ENCODE measurements at regions not wholly inside any gene's neighbourhood (a gene's known extent, or its start where the extent isn't known, plus 50 kb on each side); places are given as distances from the start of the nearest gene placed in this dataset.

GRCh38 chr9:115213818-115214334 is 95.9 kb upstream of the TNC start:
- TF ChIP-seq, protein P1, sequence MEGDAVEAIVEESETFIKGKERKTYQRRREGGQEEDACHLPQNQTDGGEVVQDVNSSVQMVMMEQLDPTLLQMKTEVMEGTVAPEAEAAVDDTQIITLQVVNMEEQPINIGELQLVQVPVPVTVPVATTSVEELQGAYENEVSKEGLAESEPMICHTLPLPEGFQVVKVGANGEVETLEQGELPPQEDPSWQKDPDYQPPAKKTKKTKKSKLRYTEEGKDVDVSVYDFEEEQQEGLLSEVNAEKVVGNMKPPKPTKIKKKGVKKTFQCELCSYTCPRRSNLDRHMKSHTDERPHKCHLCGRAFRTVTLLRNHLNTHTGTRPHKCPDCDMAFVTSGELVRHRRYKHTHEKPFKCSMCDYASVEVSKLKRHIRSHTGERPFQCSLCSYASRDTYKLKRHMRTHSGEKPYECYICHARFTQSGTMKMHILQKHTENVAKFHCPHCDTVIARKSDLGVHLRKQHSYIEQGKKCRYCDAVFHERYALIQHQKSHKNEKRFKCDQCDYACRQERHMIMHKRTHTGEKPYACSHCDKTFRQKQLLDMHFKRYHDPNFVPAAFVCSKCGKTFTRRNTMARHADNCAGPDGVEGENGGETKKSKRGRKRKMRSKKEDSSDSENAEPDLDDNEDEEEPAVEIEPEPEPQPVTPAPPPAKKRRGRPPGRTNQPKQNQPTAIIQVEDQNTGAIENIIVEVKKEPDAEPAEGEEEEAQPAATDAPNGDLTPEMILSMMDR (IDR thresholded peaks at IDR 0.05; ENCODE audit: low read depth, low read length, missing control alignments), result no peak
- DNase-seq (ENCODE audit: extremely low read depth, low read depth), result peak; percentile 77
- H3K4me3 ChIP-seq (replicated peaks; ENCODE audit: low read depth, low read length), result no peak overlapping the region

GRCh38 chr9:115216873-115217272 is 98.9 kb upstream of the TNC start:
- no peak overlapping the region for H3K4me3 ChIP-seq (replicated peaks; ENCODE audit: low read depth, low read length)
- TF ChIP-seq, protein P1 (IDR thresholded peaks at IDR 0.05; ENCODE audit: low read depth, low read length, missing control alignments), result no peak
- no peak for DNase-seq (ENCODE audit: extremely low read depth, low read depth)

DNA sequence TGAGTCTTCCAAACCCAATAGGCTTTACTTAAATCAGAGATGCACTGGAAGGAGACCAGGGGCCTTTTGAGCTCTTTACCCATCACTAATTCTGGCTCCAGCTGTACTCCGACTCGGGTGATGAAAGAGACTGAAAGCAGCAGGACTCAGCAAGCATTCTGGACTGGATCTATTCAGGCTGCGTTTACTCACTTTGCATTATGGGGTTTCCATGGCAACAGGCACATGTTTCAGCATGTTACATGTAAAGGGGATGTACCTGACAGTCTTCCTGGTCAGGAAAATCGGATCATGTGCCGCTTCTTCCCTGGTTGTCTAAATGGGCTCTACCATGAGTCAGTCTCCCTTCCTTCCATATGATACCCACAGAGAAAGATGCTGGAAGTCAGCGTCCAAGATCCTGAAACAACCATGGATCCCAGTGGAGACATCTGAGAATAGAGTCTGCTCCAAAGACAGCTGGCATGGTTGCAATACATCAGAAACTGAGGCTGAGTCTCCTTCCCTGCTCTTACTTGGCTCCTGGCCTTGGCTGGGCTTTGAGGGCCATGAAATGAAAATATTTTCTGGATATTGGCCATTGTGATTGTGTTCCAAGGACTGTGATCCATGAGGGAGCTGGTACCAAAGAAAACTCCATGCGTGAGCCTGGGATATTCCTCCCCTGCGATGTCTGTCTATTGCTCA is 102.5 kb upstream of the TNC start:
- no peak overlapping the region for H3K4me3 ChIP-seq (replicated peaks; ENCODE audit: low read depth, low read length)
- DNase-seq (ENCODE audit: extremely low read depth, low read depth), result no peak
- TF ChIP-seq, protein P1 (IDR thresholded peaks at IDR 0.05; ENCODE audit: low read depth, low read length, missing control alignments), result no peak

DNA sequence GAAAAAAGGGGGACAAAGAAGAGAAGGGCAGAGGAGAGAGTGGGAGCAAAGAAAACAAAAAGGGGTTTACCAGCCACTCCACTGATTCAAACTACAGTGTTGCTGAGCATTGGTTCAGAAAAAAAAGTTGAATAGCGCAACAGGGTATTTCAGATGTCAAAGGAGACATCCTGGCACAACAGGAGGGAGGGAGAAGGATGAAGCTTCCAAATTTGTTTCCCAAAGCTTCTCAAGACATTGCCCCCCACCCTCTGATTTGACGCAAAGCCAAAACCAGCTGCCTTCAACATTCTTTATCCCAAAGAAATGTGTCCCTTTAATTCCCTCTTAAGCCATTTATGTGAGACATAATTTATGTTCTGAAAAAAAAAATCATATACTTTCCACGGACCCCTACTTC is 105.5 kb upstream of the TNC start:
- TF ChIP-seq, protein P1 (IDR thresholded peaks at IDR 0.05; ENCODE audit: low read depth, low read length, missing control alignments), result no peak
- DNase-seq (ENCODE audit: extremely low read depth, low read depth), result no peak
- H3K4me3 ChIP-seq (replicated peaks; ENCODE audit: low read depth, low read length), result no peak overlapping the region

DNA sequence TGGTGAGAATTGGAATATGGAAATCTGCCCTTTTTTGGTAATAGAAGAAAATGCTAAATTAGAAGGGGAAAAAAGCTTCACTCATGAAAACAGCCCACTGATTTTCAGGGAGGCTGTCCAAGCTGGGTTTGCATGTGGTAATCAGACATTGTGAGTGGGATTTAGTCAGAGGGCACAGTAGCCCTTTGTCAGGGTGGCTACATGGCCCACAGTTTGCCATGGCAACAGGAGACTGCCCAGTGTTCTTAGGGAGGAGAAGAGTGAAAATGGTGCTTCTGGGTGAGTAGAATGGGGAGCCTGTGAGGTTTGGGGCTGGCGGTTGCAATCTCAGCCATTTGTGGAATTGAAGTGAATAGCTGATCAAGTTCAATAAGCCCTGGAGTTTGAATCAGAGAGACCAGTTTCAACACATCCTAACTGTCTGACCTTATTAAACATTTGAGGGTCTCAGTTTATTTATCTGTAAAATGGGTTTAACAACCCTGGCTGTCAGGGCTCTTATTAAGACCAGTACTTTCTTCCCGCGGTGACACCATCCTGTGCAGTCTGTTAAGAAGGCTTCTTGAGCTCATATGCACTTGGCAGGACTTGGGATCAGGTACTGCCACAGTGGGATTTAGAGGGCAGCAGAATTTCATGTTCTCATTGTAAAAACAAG is 107.6 kb upstream of the TNC start:
- H3K4me3 ChIP-seq (replicated peaks; ENCODE audit: low read depth, low read length), result no peak overlapping the region
- TF ChIP-seq, protein P1 (IDR thresholded peaks at IDR 0.05; ENCODE audit: low read depth, low read length, missing control alignments), result no peak
- DNase-seq (ENCODE audit: extremely low read depth, low read depth), result no peak

- TF ChIP-seq, protein P1 (IDR thresholded peaks at IDR 0.05; ENCODE audit: low read depth, low read length, missing control alignments), result no peak
- H3K4me3 ChIP-seq (replicated peaks; ENCODE audit: low read depth, low read length), result no peak overlapping the region
- no peak for DNase-seq (ENCODE audit: extremely low read depth, low read depth)
Measured at GRCh38 chr9:115226152-115226551, 108.2 kb upstream of the TNC start.

Data from HFF-Myc (cell line).